ENCODE measurements at regions not wholly inside any gene's neighbourhood (a gene's known extent, or its start where the extent isn't known, plus 50 kb on each side); places are given as distances from the start of the nearest gene placed in this dataset.

GRCh38 chr7:15929411-15929810, 242.9 kb upstream of the MEOX2 start:
- intact Hi-C loops (cut with DNase I), result no loop called here
- no peak for DNase-seq (ENCODE audit: low spot score)
- WGBS, result 95% methylated on average over 1 of the region's 1 CpG

GRCh38 chr7:15925608-15926007, 239.1 kb upstream of the MEOX2 start:
- Histone ChIP-seq H3K36me3 (no peaks in the 10 kb centered on the region), H3K4me3 (no peak overlapping the region), H3K27ac (no peak overlapping the region), H3K4me1 (replicated peaks) (no peaks in the 10 kb centered on the region), H3K27me3 (replicated peaks; ENCODE audit: insufficient read depth) (no peaks in the 10 kb centered on the region), H3K9me3 (no peaks in the 10 kb centered on the region)
- WGBS, result 92% methylated on average over 1 of the region's 1 CpG
- intact Hi-C loops (cut with DNase I), result no loop called here
- DNase-seq (ENCODE audit: low spot score), result no peak
- no peak for TF ChIP-seq POLR2AphosphoS5 (IDR thresholded peaks at IDR 0.05)
- TF ChIP-seq POLR2A (IDR thresholded peaks at IDR 0.05), result no peak
- TF ChIP-seq CTCF (IDR thresholded peaks at IDR 0.05), result no peak

More at GRCh38 chr7:15929411-15929810, 242.9 kb upstream of the MEOX2 start:
- H3K27ac ChIP-seq, result no peak overlapping the region
- H3K4me3 ChIP-seq, result no peak overlapping the region
- H3K4me1 ChIP-seq (replicated peaks), result no peaks in the 10 kb centered on the region
- H3K9me3 ChIP-seq, result no peaks in the 10 kb centered on the region
- H3K36me3 ChIP-seq, result no peaks in the 10 kb centered on the region
- TF ChIP-seq POLR2AphosphoS5 (IDR thresholded peaks at IDR 0.05) (no peak), CTCF (IDR thresholded peaks at IDR 0.05) (no peak), POLR2A (IDR thresholded peaks at IDR 0.05) (no peak)
- H3K27me3 ChIP-seq (replicated peaks; ENCODE audit: insufficient read depth), result no peaks in the 10 kb centered on the region

- Histone ChIP-seq H3K9me3 (no peaks in the 10 kb centered on the region), H3K4me1 (replicated peaks) (no peaks in the 10 kb centered on the region), H3K36me3 (no peaks in the 10 kb centered on the region), H3K27me3 (replicated peaks; ENCODE audit: insufficient read depth) (no peaks in the 10 kb centered on the region), H3K27ac (no peak overlapping the region), H3K4me3 (no peak overlapping the region)
- DNase-seq (ENCODE audit: low spot score), result no peak
- no peak for TF ChIP-seq POLR2A (IDR thresholded peaks at IDR 0.05)
- no peak for TF ChIP-seq CTCF (IDR thresholded peaks at IDR 0.05)
- whole genome bisulfite sequencing, result 100% methylated on average over 1 of the region's 1 CpG
- intact Hi-C loops (cut with DNase I), result no loop called here
Observed at GRCh38 chr7:15924910-15925309, 238.4 kb upstream of the MEOX2 start.

GRCh38 chr7:15922002-15922401, 235.5 kb upstream of the MEOX2 start:
- H3K4me3 ChIP-seq, result no peak overlapping the region
- no peaks in the 10 kb centered on the region for H3K27me3 ChIP-seq (replicated peaks; ENCODE audit: insufficient read depth)
- intact Hi-C loops (cut with DNase I), result no loop called here
- H3K4me1 ChIP-seq (replicated peaks), result no peaks in the 10 kb centered on the region
- no peak overlapping the region for H3K27ac ChIP-seq
- TF ChIP-seq POLR2A (IDR thresholded peaks at IDR 0.05) (no peak), POLR2AphosphoS5 (IDR thresholded peaks at IDR 0.05) (no peak), CTCF (IDR thresholded peaks at IDR 0.05) (no peak)
- no peak for DNase-seq (ENCODE audit: low spot score)
- no peaks in the 10 kb centered on the region for H3K36me3 ChIP-seq
- H3K9me3 ChIP-seq, result no peaks in the 10 kb centered on the region

GRCh38 chr7:15921576-15921975, 235.1 kb upstream of the MEOX2 start:
- WGBS, result 80% methylated on average over 3 of the region's 3 CpGs
- Histone ChIP-seq H3K4me3 (no peak overlapping the region), H3K27me3 (replicated peaks; ENCODE audit: insufficient read depth) (no peaks in the 10 kb centered on the region), H3K36me3 (no peaks in the 10 kb centered on the region), H3K27ac (no peak overlapping the region), H3K9me3 (no peaks in the 10 kb centered on the region), H3K4me1 (replicated peaks) (no peaks in the 10 kb centered on the region)
- TF ChIP-seq POLR2AphosphoS5 (IDR thresholded peaks at IDR 0.05) (no peak), CTCF (IDR thresholded peaks at IDR 0.05) (no peak), POLR2A (IDR thresholded peaks at IDR 0.05) (no peak)
- intact Hi-C loops (cut with DNase I), result no loop called here
- DNase-seq (ENCODE audit: low spot score), result no peak

All from prostate gland (tissue), 2 donors.